Stromal cell of bone marrow (primary cell): ENCODE measurements at regions not wholly inside any gene's neighbourhood (a gene's known extent, or its start where the extent isn't known, plus 50 kb on each side); places are given as distances from the start of the nearest gene placed in this dataset.

Experiments used
- DNase-seq: peaks from one replicate; pipeline ENCODE4 v3.0.0-alpha.2; 2012; ENCODE audit warnings: low read depth

DNA sequence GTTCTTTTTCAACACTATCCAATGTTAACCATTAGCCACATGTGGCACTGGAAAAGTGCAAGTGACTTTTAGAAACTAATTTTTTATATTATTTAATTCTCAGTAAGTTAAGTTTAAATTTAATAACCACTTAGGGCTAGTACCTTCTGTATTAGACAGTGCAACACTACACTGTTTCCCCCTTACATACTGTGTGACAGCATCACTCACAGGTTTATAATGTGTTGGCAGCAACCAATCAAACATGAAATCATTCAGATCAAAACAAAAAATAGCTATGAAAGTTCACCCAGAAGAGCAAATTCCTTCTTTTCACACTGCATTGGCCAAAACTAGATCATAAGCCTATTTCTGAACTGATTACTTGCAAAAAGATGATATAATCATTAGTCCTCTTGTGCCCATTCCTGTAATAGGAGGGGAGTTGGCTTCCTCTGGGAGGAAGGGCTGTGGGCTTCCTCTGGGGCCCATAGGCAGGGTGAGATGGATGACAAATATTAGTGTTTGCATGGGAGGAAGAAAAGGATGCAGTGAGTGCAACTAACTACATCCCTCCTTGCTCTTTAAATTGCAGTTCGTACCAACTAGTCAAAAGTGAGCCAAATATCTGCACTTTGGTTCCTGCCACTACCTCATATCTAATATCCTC, 708.1 kb upstream of the RGMB start:
- no peak for DNase-seq

DNA sequence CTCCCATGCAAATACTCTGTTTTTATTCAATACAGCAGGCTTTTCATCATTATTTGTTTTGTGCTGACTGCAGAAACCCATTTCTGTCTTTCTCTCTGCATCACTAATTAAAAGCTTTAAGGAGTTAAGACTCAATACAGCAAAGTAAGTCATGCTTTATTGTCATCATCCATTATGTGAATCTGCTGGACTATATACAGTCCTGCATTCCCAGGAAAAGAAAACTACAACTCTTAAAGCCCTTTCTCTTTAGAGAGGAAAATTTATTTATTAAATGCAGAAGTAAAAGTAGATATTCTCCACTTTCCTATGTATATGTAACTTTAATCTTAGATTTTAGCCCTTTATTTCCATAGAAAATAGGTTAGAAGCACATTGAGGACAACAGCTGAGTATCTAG, 706.6 kb upstream of the RGMB start:
- DNase-seq, result no peak

DNA sequence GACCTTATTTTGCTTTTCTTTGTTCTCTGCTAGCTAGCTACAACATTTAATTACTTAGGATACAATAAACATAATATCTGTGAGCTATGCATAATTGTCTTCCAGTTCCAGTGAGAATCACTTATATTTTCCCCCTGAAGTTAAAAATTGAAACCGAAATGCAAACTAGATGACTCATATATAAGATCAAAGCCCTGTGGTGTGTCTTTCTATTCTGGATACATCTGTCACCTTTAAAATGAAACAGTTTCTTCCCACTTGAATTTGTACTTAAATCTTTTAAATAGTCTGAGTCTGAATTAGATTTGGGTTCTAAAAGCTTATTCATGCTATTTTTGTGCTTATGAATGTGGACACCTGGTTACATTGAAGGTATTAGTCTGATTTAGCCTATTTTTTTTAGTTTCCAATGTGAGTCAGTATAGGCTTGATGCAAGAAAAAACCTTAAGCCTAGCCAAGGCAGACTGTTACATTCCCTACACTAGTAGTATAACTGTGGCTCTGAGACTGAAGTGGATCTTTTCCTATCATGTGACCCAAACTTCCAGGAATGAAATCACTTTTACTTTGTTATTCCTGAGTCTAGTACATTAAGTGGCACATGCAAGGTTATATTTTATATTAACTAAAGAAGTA, 703.5 kb upstream of the RGMB start:
- DNase-seq, result no peak

DNA sequence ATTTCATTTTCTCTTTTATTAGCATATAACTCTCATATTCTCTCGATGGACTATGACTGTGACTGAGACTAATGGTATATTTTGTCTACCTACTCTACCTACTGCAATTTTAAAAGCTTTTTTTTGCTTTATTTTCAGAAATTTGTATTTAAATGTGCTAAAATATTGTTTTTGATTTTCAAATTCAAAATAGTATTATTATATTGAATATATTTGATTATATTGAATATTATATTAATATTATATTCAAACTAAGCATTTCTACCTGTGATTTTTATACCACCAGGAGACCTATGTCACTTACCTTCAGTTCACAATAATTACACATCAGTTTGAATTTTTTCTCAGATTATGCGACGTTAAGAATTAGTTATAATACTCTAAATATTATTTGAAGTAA, 700.5 kb upstream of the RGMB start:
- no peak for DNase-seq

DNA sequence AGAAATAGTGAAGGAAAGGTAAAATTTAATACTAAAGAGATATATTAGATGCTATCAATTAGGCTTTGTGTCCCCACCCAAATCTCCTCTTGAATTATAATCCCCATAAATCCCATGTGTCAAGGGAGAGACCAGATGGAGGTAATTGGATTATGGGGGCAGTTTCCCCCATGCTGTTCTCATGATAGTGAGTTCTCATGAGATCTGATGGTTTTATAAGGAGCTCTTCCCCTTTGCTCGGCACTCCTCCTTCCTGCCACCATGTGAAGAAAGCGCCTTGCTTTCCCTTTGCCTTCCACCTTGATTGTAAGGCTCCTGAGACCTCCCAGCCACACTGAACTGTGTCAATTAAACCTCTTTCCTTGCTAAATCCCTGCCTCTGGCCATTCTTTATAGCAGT, 697.0 kb upstream of the RGMB start:
- DNase-seq, result no peak

DNA sequence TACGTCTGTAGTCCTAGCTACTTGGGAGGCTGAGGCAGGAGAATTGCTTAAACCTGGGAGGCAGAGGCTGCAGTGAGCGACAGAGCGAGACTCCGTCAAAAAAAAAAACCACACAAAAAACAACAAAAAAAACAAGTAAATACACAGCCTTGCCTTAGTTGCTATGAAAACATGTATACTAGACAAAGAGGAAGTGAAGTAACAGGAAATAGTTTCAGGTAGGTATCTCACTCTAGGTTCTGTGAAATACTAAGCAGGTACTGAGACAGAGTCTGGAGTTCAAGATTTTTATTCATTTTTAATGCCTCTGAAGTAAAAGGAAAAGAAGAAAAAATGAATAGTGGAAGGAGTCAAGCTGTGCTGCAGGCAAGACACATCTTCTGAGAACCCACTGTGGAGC, 687.9 kb upstream of the RGMB start:
- no peak for DNase-seq

DNA sequence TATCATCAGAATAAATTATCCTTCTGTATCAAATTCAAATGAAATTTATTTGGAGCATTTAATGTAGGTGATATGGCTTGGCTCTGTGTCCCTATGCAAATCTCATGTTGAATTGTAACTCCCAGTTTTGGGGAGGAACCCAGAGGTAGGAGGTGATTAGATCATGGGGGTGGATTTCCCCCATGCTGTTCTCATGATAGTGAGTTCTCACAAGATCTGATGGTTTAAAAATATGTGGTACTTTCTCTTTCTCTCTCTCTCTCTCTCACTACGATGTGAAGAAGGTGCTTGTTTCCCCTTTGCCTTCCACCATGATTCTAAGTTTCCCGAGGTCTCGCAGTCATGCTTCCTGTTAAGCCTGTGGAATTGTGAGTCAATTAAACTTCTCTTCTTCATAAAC, 678.4 kb upstream of the RGMB start:
- no peak for DNase-seq

DNA sequence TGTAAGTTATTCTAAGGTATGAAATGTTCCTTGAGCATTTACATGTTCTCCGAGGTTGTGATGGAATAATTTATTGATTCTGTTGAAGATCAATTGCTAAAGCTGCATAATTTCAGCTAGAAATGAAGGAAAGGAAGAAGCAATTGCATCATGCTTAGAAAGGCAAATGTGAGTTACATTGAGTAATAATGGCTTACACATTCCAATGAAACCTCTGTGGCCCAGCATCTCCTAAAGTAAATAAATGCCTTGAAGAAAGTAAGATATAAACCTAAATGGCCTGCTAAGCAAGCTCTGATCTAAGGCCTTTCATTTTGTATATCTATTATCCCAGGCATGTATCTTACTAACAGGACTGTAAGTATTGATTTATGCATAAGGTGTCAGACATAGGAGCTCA, 677.3 kb upstream of the RGMB start:
- DNase-seq, result peak; percentile 20

DNA sequence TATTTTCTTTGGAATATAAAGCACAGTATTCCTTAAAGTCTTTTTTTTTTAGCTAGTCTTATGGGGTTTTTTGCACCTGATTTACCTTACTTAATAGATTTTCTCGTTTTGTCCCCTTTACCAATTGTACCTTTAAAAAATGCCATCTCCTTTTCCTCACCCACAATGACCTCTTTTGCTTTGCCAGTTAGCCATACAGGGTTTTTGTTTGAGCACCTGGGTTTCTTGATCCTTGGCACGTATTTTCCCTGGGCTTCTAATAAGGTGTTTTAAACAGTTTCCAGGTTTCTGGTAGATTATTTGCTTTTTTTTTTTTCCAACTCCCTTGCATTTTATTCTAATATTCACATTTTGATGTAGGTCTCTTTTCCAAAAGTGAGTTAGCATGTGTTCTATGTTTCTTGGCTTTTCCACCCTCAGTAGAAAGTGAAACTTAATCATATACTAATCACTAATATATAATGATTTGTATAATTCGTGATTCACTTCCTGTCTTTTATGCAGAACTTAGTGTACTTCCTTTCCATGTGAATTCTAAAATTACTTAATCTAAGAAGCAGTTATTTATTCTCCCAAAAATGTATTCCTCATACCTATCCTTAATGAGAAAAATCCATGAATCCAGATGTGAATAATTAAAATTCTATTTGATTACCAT, 673.9 kb upstream of the RGMB start:
- DNase-seq, result no peak

DNA sequence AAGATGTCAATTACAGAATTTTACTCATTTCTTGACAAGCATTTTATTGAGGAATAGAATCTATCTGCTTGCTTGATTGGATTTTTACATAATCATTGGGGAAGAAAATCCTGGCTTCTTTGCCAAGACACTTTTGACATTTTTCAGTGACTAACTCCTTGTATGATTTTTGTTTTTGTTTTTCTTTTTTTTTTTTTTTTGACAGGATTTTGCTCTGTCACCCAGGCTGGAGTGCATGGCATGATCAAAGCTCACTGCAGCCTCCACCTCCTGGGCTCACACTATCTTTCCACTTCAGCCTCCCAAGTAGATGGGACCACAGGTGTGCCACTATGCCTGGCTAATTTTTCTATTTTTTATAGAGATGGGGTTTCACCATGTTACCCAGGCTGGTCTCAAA, 672.3 kb upstream of the RGMB start:
- no peak for DNase-seq

DNA sequence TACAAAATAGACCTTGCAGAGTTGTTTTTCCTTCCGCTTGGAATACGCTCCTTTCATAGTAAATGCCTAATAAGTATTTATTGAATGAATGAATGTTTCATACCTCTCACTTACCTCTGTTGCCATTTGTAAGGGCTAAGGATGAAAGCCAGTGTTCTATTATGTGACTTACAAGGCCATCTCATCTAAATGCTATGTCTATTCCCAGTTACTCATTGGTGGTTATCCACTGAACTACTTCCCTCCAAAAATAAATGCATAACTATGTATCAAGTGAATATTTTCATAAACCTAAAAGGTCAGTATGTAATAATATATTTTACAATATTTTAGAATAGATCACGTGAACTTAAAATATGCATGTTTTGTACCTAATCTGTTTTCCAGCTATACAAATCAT, 670.5 kb upstream of the RGMB start:
- DNase-seq, result no peak

DNA sequence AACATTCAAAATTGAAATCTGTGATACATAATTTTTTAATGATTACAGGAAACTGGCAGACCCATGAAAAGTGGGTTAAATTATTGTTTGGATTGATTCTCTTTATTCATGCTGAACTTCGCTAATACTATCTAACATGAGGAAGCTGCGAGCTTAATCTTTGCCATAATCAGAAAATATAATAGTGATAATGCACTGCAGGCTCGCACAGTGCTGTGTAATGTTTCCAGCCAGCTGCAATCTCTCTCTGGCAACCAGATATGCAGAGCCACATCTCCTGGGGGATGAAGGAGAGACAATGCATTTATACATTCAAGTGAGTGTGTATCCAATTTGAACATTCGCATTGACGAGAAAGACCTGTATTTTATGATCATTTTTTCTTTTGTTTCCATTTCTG, 669.7 kb upstream of the RGMB start:
- no peak for DNase-seq

DNA sequence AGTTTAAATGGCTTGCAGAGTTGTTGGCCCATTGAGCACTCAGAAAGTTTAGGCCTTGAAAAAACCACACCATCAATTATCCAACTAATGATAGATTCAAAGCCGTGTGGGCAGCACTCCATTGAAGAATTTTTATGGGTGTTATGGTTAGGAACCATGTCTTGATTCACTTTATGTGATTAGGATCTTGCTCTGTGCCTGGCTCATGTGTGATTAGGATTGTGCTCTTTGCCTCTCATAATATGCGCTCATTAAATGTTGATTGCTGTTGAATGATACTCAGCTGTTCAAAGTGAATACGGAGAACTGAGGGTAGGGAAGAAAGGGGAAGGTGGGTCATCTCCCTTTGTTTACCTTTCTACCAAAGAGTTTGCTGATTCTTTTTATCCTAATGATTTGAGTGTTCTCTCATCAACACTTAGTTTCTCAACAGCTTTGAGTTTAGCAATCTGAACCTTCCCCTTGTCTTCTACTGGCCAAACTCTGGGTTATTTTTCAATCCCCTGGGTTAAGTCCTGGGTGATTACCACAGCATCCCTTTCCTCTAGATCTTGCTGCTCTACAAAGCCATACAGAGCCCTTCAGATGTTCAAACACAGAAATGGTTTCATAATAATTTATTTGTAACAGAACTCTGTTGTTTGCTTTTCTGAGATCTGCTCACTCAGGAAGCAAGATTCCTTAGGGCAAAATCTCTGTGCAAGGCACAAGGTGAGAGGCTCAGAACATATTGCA, 668.8 kb upstream of the RGMB start:
- no peak for DNase-seq

DNA sequence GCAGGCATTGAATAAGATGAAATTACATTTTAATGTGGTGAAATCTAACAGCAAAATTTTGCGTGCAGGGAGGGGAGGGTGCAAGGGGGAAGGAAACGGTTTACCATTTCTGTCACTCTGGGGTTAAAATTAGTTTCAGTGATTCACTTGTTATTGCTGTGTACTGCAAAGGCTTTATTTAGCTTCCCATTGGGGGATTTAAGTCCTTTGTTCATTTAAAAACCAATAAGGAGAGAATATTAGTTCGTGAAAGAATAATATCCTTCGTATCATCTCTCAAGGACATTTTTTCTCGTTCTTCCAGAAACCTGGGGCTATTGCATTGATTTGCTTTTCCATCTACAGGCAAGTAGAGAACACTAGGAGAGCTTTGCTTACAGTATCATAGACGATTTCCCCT, 667.8 kb upstream of the RGMB start:
- DNase-seq, result no peak

DNA sequence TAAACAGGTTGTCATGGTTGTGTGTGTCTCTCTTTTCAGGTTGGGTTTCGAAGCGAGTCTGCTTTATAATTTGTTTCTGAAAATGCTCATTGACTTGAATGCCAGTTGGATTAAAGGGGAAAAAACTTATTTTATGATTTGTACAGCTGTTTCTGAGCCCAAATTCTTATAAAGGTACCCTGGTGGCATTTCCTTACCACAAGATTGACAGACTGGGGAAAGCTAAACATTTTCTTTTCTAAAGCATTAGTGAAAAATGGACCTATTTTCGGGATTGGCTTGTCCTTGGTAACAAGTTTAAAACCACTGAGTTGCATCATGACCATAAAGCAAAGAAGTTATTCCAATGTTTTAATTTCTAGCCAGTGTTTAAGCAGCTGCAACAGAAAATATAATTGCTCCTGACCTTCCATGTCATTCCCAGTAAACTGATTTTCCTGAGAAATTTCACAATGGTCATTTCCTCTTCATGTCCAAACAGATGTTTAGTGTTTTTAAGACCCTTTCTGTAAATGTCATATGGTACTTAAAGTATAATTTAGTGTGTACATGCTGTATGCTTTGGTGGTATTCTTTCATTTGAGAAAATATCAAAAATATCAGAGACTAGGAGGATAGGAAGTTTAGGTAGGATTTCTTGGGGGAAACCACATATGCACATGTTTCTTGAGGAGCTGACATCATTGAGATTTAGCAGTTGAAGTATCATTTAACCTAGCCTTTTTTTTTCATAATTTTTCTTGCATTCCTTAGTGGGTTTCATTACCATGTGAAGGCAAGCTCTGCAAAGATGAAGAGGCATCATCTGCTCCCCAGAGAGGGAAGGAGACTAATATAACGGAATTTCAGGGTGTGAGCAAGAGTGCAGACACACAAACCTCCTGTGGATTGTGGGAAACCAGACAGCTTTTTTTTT, 667.1 kb upstream of the RGMB start:
- peak; percentile 78 for DNase-seq

DNA sequence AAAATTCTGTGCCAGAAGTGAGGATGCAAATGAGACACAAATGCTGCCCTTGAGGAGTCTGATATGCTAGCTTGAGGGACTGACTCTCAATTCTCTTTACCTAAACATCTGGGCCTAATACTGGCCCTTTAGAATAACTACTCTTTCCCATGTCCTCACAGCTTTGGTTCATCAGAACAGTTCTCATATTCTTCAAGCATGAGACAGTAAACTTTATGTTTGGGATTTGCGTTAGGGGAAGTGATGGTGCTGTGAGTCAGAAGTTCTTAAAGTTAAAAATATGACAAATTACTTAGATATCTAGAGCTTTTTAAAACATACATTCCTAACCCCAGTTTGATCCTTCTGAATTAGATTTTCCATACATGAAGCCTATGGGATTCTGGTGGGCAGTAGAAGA, 665.0 kb upstream of the RGMB start:
- peak; percentile 76 for DNase-seq

DNA sequence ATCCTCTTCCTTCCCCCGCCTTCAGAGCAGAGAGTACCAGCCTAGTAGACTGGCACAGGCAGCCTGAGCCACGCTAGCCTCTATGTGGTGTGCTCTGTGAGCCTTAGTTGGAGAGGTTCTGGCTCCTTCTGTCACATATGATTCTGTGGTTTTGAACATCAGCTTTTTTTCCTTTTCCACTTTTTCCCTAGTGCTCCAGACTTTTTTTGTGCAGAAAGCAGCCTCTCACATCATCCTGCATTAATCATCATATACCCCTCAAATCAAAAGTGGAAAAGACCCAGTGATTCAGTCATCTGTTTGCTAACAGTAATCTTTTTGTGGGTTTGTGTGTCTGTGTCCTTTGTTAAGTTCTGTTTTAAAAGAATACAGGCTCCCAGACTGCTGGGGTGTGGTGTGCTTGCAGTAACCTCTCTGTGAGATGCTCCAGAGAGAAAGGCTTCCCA, 663.9 kb upstream of the RGMB start:
- peak; percentile 81 for DNase-seq

DNA sequence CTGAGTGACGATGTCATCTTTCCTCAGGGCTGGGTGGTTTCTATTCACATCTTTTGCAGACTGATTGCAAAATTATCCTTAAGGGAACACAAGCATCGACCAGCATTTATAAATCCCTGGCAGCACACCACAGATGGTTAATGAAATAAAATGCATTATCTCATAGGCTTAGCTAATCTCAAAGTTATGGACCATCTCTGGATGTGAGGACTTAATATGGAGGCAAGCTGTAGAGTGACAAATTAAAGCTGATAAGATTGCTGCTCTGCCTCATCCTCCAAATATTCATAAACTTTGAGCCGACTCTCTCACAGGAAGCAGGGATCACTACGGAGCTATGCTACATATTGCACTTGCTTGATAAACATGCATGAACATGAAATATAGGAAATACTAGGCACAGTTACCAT, 663.2 kb upstream of the RGMB start:
- peak; percentile 15 for DNase-seq

DNA sequence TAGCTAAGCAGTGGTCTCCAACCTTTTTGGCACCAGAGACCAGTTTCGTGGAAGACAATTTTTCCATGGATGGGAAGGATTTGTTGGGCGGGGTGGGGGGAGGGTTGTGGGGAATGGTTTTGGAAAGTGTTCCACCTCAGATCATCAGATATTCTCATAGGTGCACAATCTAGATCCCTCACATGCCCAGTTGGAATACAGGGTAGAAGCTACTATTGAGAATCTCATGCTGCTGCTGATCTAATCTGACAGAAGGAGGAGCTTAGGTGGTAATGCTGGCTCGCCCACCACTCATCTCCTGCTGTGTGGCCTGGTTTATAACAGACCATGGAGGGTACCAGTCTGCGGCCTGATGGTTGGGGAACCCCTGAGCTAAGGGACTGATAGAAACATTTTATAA, 662.7 kb upstream of the RGMB start:
- no peak for DNase-seq

DNA sequence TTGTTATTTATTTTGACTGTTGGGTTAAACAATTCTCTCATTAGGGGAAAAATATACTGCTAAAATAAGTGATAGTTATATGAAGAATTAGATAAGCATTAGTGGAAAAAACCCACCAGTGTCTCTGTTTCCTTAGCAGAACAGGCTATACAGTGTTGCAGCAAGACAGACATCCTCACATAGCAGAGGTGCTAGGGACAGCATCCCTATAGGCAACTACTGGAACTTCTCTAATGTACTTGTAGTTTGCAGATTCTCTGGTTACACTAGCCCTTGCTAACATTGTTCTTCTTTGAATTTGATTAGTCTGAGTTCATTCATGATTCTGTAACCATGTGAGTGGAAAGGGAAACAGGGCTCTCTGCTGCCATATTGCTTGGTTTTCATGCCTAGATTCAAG, 661.8 kb upstream of the RGMB start:
- DNase-seq, result no peak

DNA sequence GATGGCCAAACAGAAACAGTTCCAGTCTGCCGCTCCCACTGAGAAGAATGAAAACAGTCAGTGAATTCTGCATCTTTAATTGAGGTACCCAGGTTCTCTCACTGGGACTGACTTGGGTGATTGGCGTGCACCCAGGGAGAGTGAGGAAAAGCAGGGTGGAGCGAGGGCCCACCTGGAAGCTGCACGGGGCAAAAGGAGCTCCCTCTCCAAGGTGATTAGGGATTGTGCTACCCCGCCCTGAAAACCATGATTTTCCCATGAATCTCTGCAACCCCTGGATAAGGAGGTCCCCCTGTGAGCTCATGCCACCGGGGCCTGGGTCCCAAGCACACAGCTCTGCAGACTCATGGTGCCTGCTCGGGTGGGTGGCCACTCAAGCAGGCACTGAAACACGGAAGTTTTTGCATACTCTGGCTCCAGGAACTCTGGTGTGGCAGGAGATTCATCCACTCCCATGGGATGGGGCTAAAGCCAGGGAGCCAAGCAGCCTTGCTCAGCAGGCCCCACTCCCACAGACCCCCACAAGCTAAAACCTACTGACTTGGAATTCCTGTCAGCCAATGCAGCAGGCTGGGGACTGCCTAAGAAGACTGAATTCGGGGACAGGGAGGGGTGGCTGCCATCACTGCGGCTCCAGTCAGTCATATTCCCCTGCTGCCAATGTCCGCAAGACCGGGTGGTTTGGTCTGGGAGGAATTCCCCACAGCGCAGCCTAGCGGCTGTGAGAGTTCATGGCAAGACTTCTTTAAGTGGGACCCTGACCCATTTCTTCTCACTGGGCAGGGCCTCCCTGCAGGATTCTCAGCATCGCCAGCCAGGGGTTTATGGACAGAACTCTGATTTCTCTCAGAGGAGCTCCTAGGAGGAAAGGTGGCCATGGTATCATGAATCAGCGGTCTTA, 652.2 kb upstream of the RGMB start:
- no peak for DNase-seq
